Cardiac muscle cell (in vitro differentiated cells and primary cell): ENCODE measurements at regions not wholly inside any gene's neighbourhood (a gene's known extent, or its start where the extent isn't known, plus 50 kb on each side); places are given as distances from the start of the nearest gene placed in this dataset.
"Not testable (repeated sequence)": the region's sequence is repeated elsewhere in the genome, so short reads cannot be mapped to it uniquely, and the experiment has no call there.

ENCODE experiments used
- DNase-seq, 2 donors: peaks; one replicate each; pipeline versions ENCODE4 v3.0.0 to v3.0.0-alpha.2; 2010 to 2017; ENCODE audit warnings: low read depth in 1 of 2, low spot score in 1 of 2
- H3K27ac ChIP-seq: fragments of 200-600 bp; sonication (generic); 2 replicates; pipeline ENCODE4 v1.5.1; 2016
- H3K27me3 ChIP-seq: fragments of 200-600 bp; sonication (generic); 2 replicates; pipeline ENCODE4 v1.6.0; 2016; ENCODE audit warnings: control low read depth
- H3K36me3 ChIP-seq: fragments of 200-600 bp; sonication (generic); 2 replicates; pipeline ENCODE4 v1.5.1; 2016; ENCODE audit warnings: control low read depth
- H3K4me1 ChIP-seq: fragments of 200-600 bp; sonication (generic); 2 replicates; pipeline ENCODE4 v1.8.1; 2017; ENCODE audit warnings: low read depth, mild to moderate bottlenecking, mixed run types
- H3K4me3 ChIP-seq: fragments of 200-600 bp; sonication (generic); 2 replicates; pipeline ENCODE4 v1.5.1; 2016; ENCODE audit warnings: mild to moderate bottlenecking
- H3K9me3 ChIP-seq: fragments of 200-600 bp; sonication (generic); 2 replicates; pipeline ENCODE4 v1.5.1; 2017; ENCODE audit warnings: low read depth, mild to moderate bottlenecking, control low read depth
- TF ChIP-seq, protein P1 (sequence below): IDR thresholded peaks from 2 replicates; pipeline ENCODE4 v1.5.1; 2012; ENCODE audit warnings: low read depth, mild to moderate bottlenecking, low read length

DNA sequence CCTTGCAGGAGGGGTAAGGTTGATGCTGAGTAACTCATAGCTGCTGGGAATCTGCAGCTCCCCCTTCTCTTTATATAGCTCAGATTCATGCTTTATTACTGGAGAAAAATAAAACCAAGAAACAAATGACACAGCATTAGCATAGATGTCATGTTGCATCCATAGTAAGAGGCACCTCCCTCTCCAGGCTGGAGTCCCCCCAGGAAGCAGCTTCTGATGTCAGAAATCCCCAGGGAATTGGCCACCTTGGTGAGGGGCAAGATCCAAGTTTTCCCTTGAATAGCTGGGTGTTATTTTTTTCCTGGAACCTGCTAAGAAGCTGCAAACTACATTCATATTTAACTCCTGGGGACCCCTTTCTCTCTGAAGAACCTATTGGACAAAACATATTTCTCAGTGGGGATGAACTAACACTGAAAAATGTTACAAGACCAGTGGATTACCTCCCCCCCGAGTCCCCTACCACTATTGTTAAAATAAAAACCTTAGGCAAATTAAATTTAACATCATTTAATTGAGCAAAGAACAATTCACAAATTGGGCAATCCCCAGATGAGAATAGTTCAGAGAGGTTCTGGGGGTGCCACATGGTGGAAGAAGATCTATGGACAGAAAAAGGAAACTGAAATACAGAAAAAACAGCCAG lies 163.7 kb upstream of the NAMPT start:
- no peaks in the 10 kb centered on the region for H3K27me3 ChIP-seq
- TF ChIP-seq, protein P1, sequence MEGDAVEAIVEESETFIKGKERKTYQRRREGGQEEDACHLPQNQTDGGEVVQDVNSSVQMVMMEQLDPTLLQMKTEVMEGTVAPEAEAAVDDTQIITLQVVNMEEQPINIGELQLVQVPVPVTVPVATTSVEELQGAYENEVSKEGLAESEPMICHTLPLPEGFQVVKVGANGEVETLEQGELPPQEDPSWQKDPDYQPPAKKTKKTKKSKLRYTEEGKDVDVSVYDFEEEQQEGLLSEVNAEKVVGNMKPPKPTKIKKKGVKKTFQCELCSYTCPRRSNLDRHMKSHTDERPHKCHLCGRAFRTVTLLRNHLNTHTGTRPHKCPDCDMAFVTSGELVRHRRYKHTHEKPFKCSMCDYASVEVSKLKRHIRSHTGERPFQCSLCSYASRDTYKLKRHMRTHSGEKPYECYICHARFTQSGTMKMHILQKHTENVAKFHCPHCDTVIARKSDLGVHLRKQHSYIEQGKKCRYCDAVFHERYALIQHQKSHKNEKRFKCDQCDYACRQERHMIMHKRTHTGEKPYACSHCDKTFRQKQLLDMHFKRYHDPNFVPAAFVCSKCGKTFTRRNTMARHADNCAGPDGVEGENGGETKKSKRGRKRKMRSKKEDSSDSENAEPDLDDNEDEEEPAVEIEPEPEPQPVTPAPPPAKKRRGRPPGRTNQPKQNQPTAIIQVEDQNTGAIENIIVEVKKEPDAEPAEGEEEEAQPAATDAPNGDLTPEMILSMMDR = no peak
- no peak overlapping the region for H3K4me3 ChIP-seq
- no peak overlapping the region for H3K27ac ChIP-seq
- H3K9me3 ChIP-seq = no peaks in the 10 kb centered on the region
- no peak for DNase-seq
- no peaks in the 10 kb centered on the region for H3K36me3 ChIP-seq
- H3K4me1 ChIP-seq = no peaks in the 10 kb centered on the region

GRCh38 chr7:106447318-106447847 lies 162.6 kb upstream of the NAMPT start:
- no peak for DNase-seq
- H3K4me3 ChIP-seq = no peak overlapping the region
- no peaks in the 10 kb centered on the region for H3K4me1 ChIP-seq
- no peaks in the 10 kb centered on the region for H3K36me3 ChIP-seq
- no peak overlapping the region for H3K27ac ChIP-seq
- TF ChIP-seq, protein P1 = no peak
- no peaks in the 10 kb centered on the region for H3K9me3 ChIP-seq
- H3K27me3 ChIP-seq = no peaks in the 10 kb centered on the region

- DNase-seq, H3K4me3 ChIP-seq, H3K4me1 ChIP-seq, H3K27me3 ChIP-seq, H3K9me3 ChIP-seq, H3K27ac ChIP-seq, H3K36me3 ChIP-seq: not testable (repeated sequence)
These were observed 160.6 kb upstream of the NAMPT start for GRCh38 chr7:106445366-106445765.

DNA sequence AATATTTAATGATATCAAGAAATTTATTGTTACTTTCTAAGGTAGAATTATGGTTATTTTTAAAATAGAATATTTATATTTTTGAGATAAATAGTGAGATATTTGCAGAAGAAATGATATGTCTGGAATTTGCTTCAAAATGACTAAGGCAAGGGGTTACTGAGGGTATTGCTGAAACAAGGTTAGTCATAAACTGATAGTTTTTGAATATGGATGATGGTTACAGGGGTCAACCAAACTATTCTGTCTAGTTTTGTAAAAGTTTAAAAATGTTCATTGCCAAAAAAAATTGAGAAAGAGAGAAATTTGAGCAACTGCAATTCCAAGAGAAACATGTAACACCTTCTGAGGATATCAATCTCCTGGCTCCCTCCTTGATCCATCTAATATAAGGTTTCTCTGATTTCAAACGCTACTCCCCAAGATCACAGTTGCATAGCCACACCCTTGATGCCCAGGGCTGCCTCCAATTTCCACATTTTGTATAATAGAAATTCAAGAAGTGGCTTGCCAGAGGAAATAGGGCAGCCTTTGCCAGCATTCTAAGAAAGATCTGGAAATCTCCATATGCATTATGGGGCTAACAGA lies 159.4 kb upstream of the NAMPT start:
- DNase-seq = no peak
- Histone ChIP-seq H3K4me3 (no peak overlapping the region), H3K27ac (no peak overlapping the region), H3K9me3 (no peaks in the 10 kb centered on the region), H3K4me1 (no peaks in the 10 kb centered on the region), H3K27me3 (no peaks in the 10 kb centered on the region), H3K36me3 (no peaks in the 10 kb centered on the region)
- TF ChIP-seq, protein P1 = no peak

- no peaks in the 10 kb centered on the region for H3K4me1 ChIP-seq
- no peak overlapping the region for H3K27ac ChIP-seq
- H3K9me3 ChIP-seq = no peaks in the 10 kb centered on the region
- H3K27me3 ChIP-seq = no peaks in the 10 kb centered on the region
- no peak for DNase-seq
- no peaks in the 10 kb centered on the region for H3K36me3 ChIP-seq
- TF ChIP-seq, protein P1 = no peak
- no peak overlapping the region for H3K4me3 ChIP-seq
These were observed 158.4 kb upstream of the NAMPT start for GRCh38 chr7:106443156-106443555.

- no peaks in the 10 kb centered on the region for H3K27me3 ChIP-seq
- no peaks in the 10 kb centered on the region for H3K4me1 ChIP-seq
- H3K36me3 ChIP-seq = no peaks in the 10 kb centered on the region
- H3K27ac ChIP-seq = no peak overlapping the region
- DNase-seq = no peak
- no peak overlapping the region for H3K4me3 ChIP-seq
- TF ChIP-seq, protein P1 = no peak
- H3K9me3 ChIP-seq = no peaks in the 10 kb centered on the region
These were observed 157.7 kb upstream of the NAMPT start for GRCh38 chr7:106442476-106442875.

DNA sequence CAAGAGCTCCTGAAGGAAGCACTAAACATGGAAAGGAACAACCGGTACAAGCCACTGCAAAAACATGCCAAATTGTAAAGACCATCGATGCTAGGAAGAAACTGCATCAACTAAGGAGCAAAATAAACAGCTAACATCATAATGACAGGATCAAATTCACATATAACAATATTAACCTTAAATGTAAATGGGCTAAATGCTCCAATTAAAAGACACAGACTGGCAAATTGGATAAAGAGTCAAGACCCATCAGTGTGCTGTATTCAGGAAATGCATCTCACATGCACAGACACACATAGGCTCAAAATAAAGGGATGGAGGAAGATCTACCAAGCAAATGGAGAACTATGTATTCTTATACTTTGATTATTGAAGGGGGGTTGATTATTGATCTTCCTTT lies 156.6 kb upstream of the NAMPT start:
- not testable (repeated sequence) for H3K36me3 ChIP-seq, H3K4me1 ChIP-seq, H3K27me3 ChIP-seq, H3K9me3 ChIP-seq, DNase-seq, H3K27ac ChIP-seq, H3K4me3 ChIP-seq

GRCh38 chr7:106436933-106437332 lies 152.2 kb upstream of the NAMPT start:
- DNase-seq, H3K4me1 ChIP-seq, H3K36me3 ChIP-seq, H3K27me3 ChIP-seq, H3K9me3 ChIP-seq, H3K4me3 ChIP-seq, H3K27ac ChIP-seq: not testable (repeated sequence)
